Central memory CD8-positive, alpha-beta T cell (primary cell): ENCODE measurements at regions not wholly inside any gene's neighbourhood (a gene's known extent, or its start where the extent isn't known, plus 50 kb on each side); places are given as distances from the start of the nearest gene placed in this dataset.

Experiments used
- ATAC-seq: fragments of 150-1000 bp; cut with Tn5 transposase; replicated peaks from 2 replicates; pipeline ENCODE4 v1.10.0; 2022; ENCODE audit warnings: mild to moderate bottlenecking, moderate FRiP score, moderate number of reproducible peaks; ENCODE audit not compliant: poor library complexity, severe bottlenecking; ENCODE audit errors: extremely low read depth
- DNase-seq, 2 donors: peaks; one replicate each; pipeline ENCODE4 v3.0.0; 2021; ENCODE audit warnings: low spot score in 2 of 2
- H3K27ac Mint-ChIP-seq: one replicate; pipeline ENCODE4 v1.8.0; 2022; ENCODE audit warnings: low read depth, mild to moderate bottlenecking, moderate library complexity, mixed read lengths
- H3K27me3 Mint-ChIP-seq: one replicate; pipeline ENCODE4 v1.8.0; 2022; ENCODE audit warnings: mixed read lengths
- H3K36me3 Mint-ChIP-seq: one replicate; pipeline ENCODE4 v1.8.0; 2022; ENCODE audit warnings: mild to moderate bottlenecking, moderate library complexity, mixed read lengths; ENCODE audit not compliant: insufficient read depth
- H3K4me1 Mint-ChIP-seq: one replicate; pipeline ENCODE4 v1.8.0; 2022; ENCODE audit warnings: mixed read lengths
- H3K4me3 Mint-ChIP-seq: one replicate; pipeline ENCODE4 v1.8.0; 2022; ENCODE audit warnings: mild to moderate bottlenecking, moderate library complexity, mixed read lengths
- H3K9me3 Mint-ChIP-seq: one replicate; pipeline ENCODE4 v1.8.0; 2022; ENCODE audit warnings: mixed read lengths

GRCh38 chr22:22351366-22351765 is 106.8 kb downstream of the VPREB1 start:
- ATAC-seq (no peak), DNase-seq (no peak)
- Mint-ChIP-seq H3K27ac (no peak overlapping the region), H3K36me3 (peaks cover 2% of the 10 kb centered on the region), H3K9me3 (no peaks in the 10 kb centered on the region), H3K4me3 (no peak overlapping the region), H3K27me3 (peaks cover 68% of the 10 kb centered on the region), H3K4me1 (no peaks in the 10 kb centered on the region)

- DNase-seq (no peak), ATAC-seq (no peak)
- peaks cover 72% of the 10 kb centered on the region for H3K27me3 Mint-ChIP-seq
- H3K4me3 Mint-ChIP-seq: no peak overlapping the region
- no peaks in the 10 kb centered on the region for H3K9me3 Mint-ChIP-seq
- H3K4me1 Mint-ChIP-seq: peaks cover 8% of the 10 kb centered on the region
- peaks cover 2% of the 10 kb centered on the region for H3K36me3 Mint-ChIP-seq
- H3K27ac Mint-ChIP-seq: no peak overlapping the region
Observed at GRCh38 chr22:22352371-22352999, 107.9 kb downstream of the VPREB1 start.

DNA sequence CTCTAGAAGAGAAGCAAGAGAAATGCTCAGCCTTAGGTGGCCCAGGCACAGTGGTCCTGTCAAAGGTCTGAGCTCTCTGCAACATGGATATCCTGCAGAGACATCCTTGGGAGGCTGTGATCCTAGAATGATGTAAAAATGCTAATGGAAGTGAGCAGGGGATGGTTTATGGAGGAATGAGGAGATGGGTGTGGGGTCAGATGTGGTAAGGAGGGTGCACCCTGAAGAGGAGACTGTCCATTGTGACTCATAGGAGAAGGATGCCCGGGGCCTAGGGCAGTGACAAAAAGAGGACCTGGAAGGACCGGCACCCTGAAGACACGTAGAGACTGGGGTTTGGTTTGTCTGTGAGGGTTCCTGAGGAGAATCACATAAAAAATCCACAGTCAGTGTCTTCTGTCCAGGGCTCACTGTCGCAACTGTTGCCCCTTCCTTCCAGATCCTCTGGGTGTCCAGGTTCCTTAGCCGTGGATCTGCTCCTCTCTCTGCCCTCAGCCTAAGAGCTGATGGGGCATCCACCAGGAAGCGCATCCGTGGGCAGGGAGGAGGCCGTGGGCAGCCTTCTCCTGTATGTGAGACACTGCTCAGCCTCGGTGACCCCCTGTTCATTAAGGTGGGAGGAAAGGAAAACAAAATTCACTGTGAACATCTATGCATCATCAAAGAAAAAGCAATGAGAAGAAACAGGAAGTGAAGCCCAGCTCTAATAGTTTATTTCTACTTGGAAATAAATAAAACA is 110.7 kb downstream of the VPREB1 start:
- H3K27me3 Mint-ChIP-seq: peaks cover 72% of the 10 kb centered on the region
- no peaks in the 10 kb centered on the region for H3K36me3 Mint-ChIP-seq
- no peaks in the 10 kb centered on the region for H3K9me3 Mint-ChIP-seq
- DNase-seq (no peak), ATAC-seq (no peak)
- H3K4me1 Mint-ChIP-seq: peaks cover 8% of the 10 kb centered on the region
- no peak overlapping the region for H3K4me3 Mint-ChIP-seq
- no peak overlapping the region for H3K27ac Mint-ChIP-seq

- peaks cover 8% of the 10 kb centered on the region for H3K4me1 Mint-ChIP-seq
- H3K27ac Mint-ChIP-seq: no peak overlapping the region
- DNase-seq (peak; percentile 50 to 60), ATAC-seq (peak; percentile 86)
- H3K4me3 Mint-ChIP-seq: no peak overlapping the region
- H3K9me3 Mint-ChIP-seq: no peaks in the 10 kb centered on the region
- H3K36me3 Mint-ChIP-seq: no peaks in the 10 kb centered on the region
- H3K27me3 Mint-ChIP-seq: peaks cover 72% of the 10 kb centered on the region
Observed at GRCh38 chr22:22357024-22357883, 112.7 kb downstream of the VPREB1 start.

GRCh38 chr22:22358152-22358551 is 113.6 kb downstream of the VPREB1 start:
- peaks cover 8% of the 10 kb centered on the region for H3K4me1 Mint-ChIP-seq
- no peaks in the 10 kb centered on the region for H3K9me3 Mint-ChIP-seq
- DNase-seq (no peak), ATAC-seq (no peak)
- H3K4me3 Mint-ChIP-seq: no peak overlapping the region
- H3K36me3 Mint-ChIP-seq: no peaks in the 10 kb centered on the region
- H3K27ac Mint-ChIP-seq: no peak overlapping the region
- H3K27me3 Mint-ChIP-seq: peaks cover 81% of the 10 kb centered on the region

DNA sequence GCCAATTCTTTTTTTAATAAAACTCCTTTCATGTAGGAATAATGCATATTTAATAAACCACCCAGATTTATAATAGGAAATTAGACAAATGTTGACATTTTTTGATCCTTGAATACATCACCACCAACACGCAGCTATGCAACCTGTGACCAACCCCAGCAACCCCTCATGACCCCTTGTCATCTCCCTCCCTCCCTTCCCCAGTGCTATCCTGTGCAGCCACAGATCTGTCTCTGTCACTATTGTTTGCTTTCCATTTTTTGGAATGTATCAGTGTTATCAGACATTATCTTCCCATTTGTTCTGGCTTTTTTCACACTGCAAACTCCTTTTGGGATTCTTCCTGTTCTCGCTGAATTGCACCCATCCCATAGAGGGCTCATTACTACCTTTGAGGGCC is 114.1 kb downstream of the VPREB1 start:
- ATAC-seq: no peak
- no peak overlapping the region for H3K4me3 Mint-ChIP-seq
- no peaks in the 10 kb centered on the region for H3K9me3 Mint-ChIP-seq
- no peak overlapping the region for H3K27ac Mint-ChIP-seq
- H3K27me3 Mint-ChIP-seq: peaks cover 86% of the 10 kb centered on the region
- DNase-seq: no peak
- no peaks in the 10 kb centered on the region for H3K36me3 Mint-ChIP-seq
- H3K4me1 Mint-ChIP-seq: peaks cover 8% of the 10 kb centered on the region

DNA sequence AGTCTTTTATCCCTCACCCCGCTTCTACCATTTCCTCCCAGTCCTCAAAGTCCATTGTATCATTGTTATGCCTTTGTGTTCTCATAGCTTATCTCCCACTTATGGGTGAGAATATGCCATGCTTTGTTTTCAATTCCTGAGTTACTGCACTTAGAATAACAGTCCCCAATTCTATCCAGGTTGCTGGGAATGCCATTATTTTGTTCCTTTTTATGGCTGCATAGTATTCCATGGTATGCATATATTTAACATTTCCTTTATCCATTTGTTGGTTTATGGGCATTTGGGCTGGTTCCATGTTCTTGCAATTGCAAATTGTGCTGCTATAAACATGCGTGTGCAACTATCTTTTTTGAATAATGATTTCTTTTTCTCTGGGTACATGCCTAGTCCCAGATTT is 114.9 kb downstream of the VPREB1 start:
- Mint-ChIP-seq H3K4me3 (no peak overlapping the region), H3K27ac (no peak overlapping the region), H3K9me3 (no peaks in the 10 kb centered on the region), H3K36me3 (no peaks in the 10 kb centered on the region), H3K4me1 (peaks cover 8% of the 10 kb centered on the region), H3K27me3 (peaks cover 84% of the 10 kb centered on the region)
- ATAC-seq (no peak), DNase-seq (no peak)

DNA sequence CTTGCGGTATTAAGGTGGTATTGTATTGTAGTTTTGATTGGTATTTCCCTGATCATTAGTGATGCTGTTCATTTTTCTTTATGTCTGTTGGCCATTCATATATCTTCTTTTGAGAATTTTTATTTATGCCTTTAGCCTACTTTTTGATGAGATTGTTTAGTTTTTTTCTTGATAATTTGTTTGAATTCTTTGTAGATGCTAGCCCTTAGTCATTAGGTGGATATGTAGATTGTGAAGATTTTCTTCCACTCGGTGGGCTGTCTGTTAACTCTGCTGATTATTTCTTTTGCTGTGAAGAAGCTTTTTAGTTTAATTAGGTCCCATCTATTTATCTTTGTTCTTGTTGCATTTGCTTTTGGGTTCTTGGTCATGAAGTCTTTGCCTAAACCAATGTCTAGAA is 115.4 kb downstream of the VPREB1 start:
- DNase-seq: no peak
- no peak for ATAC-seq
- no peaks in the 10 kb centered on the region for H3K36me3 Mint-ChIP-seq
- H3K9me3 Mint-ChIP-seq: no peaks in the 10 kb centered on the region
- H3K4me3 Mint-ChIP-seq: no peak overlapping the region
- no peak overlapping the region for H3K27ac Mint-ChIP-seq
- peaks cover 84% of the 10 kb centered on the region for H3K27me3 Mint-ChIP-seq
- peaks cover 8% of the 10 kb centered on the region for H3K4me1 Mint-ChIP-seq

GRCh38 chr22:22362311-22362710 is 117.7 kb downstream of the VPREB1 start:
- H3K27me3 Mint-ChIP-seq: peaks cover 89% of the 10 kb centered on the region
- no peak overlapping the region for H3K4me3 Mint-ChIP-seq
- no peak overlapping the region for H3K27ac Mint-ChIP-seq
- H3K36me3 Mint-ChIP-seq: no peaks in the 10 kb centered on the region
- H3K9me3 Mint-ChIP-seq: no peaks in the 10 kb centered on the region
- no peak for DNase-seq
- ATAC-seq: no peak
- H3K4me1 Mint-ChIP-seq: peaks cover under 1% of the 10 kb centered on the region

DNA sequence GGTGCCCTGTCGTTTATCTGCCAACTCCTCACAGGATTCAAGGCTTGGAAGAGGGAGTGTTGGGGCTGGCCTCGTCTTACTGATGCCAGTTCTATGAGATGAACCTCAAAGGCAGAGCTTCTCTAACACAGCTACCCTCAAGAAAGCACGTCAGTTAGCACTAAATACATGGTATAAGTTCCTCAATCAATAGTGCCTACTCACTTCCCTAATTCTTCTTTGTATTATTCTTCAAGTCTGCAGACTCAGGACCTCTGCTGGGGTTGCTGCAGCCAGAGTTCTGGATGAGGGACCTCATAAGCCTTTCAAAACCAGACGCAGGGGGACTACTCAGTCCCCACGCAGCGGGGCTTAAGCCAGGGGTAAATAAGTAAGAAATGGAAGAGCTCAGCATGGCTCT is 118.3 kb downstream of the VPREB1 start:
- H3K4me1 Mint-ChIP-seq: no peaks in the 10 kb centered on the region
- no peaks in the 10 kb centered on the region for H3K36me3 Mint-ChIP-seq
- H3K9me3 Mint-ChIP-seq: no peaks in the 10 kb centered on the region
- no peak overlapping the region for H3K27ac Mint-ChIP-seq
- DNase-seq (no peak), ATAC-seq (no peak)
- H3K4me3 Mint-ChIP-seq: no peak overlapping the region
- H3K27me3 Mint-ChIP-seq: peaks cover 82% of the 10 kb centered on the region

- Mint-ChIP-seq H3K27ac (no peak overlapping the region), H3K9me3 (no peaks in the 10 kb centered on the region), H3K4me1 (no peaks in the 10 kb centered on the region), H3K36me3 (no peaks in the 10 kb centered on the region), H3K4me3 (no peak overlapping the region), H3K27me3 (peaks cover 77% of the 10 kb centered on the region)
- ATAC-seq (no peak), DNase-seq (no peak)
Observed at GRCh38 chr22:22364207-22364606, 119.6 kb downstream of the VPREB1 start.

DNA sequence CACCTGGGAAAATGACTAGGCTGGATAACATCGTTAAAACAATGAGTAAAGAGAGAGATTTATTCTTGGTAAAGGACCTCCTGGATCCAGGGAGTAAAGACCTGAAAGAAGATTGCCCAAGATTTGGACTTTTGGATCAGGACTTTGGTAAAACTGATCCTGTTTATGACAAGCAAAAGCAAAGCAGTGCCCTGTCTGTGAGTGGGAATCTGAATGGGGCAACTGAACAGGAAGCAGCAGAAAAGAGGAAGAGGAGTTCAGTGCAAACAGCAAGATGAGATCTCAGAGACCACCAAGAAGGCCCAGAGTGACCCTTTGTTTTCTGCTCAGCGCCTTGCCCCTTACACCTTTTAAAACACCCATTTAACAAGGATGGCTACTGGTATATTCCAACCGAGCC is 122.0 kb downstream of the VPREB1 start:
- no peak for ATAC-seq
- no peaks in the 10 kb centered on the region for H3K4me1 Mint-ChIP-seq
- DNase-seq: no peak
- H3K36me3 Mint-ChIP-seq: no peaks in the 10 kb centered on the region
- peaks cover 76% of the 10 kb centered on the region for H3K27me3 Mint-ChIP-seq
- H3K9me3 Mint-ChIP-seq: no peaks in the 10 kb centered on the region
- no peak overlapping the region for H3K27ac Mint-ChIP-seq
- no peak overlapping the region for H3K4me3 Mint-ChIP-seq

- H3K27ac Mint-ChIP-seq: no peak overlapping the region
- no peak overlapping the region for H3K4me3 Mint-ChIP-seq
- DNase-seq (no peak), ATAC-seq (no peak)
- H3K27me3 Mint-ChIP-seq: peaks cover 78% of the 10 kb centered on the region
- no peaks in the 10 kb centered on the region for H3K36me3 Mint-ChIP-seq
- H3K9me3 Mint-ChIP-seq: no peaks in the 10 kb centered on the region
- no peaks in the 10 kb centered on the region for H3K4me1 Mint-ChIP-seq
Observed at GRCh38 chr22:22368516-22368915, 123.9 kb downstream of the VPREB1 start.
